ENCODE measurements at regions not wholly inside any gene's neighbourhood (a gene's known extent, or its start where the extent isn't known, plus 50 kb on each side); places are given as distances from the start of the nearest gene placed in this dataset.

DNA sequence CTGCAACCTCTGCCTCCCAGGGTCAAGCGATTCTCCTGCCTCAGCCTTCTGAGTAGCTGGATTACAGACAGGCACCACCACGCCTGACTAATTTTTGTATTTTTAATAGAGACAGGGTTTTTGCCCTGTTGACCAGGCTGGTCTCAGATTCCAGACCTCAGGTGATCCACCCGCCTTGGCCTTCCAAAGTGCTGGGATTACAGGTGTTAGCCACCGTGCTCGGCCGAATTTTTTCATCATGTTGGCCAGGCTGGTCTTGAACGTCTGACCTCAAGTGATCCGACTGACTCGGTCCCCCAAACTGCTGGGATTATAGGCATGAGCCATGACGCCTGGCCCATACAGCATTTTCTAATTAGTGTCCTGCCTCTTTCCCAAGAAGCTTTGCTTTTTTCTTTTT is 52.7 kb upstream of the ADORA2B start:
- TF ChIP-seq, protein P1, sequence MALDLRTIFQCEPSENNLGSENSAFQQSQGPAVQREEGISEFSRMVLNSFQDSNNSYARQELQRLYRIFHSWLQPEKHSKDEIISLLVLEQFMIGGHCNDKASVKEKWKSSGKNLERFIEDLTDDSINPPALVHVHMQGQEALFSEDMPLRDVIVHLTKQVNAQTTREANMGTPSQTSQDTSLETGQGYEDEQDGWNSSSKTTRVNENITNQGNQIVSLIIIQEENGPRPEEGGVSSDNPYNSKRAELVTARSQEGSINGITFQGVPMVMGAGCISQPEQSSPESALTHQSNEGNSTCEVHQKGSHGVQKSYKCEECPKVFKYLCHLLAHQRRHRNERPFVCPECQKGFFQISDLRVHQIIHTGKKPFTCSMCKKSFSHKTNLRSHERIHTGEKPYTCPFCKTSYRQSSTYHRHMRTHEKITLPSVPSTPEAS (tag by site-specific recombination; IDR thresholded peaks at IDR 0.05): no peak
- TF ChIP-seq, protein P2, sequence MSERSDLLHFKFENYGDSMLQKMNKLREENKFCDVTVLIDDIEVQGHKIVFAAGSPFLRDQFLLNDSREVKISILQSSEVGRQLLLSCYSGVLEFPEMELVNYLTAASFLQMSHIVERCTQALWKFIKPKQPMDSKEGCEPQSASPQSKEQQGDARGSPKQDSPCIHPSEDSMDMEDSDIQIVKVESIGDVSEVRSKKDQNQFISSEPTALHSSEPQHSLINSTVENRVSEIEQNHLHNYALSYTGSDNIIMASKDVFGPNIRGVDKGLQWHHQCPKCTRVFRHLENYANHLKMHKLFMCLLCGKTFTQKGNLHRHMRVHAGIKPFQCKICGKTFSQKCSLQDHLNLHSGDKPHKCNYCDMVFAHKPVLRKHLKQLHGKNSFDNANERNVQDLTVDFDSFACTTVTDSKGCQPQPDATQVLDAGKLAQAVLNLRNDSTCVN (tag by site-specific recombination; optimal IDR thresholded peaks at IDR 0.05): no peak
- TF ChIP-seq ZNF146 (tag by site-specific recombination; IDR thresholded peaks at IDR 0.05) (no peak), ZNF433 (tag by site-specific recombination; IDR thresholded peaks at IDR 0.05; ENCODE audit: low read depth) (no peak), TCF7L2 (IDR thresholded peaks at IDR 0.05; ENCODE audit: borderline replicate concordance, low read depth, low read length) (no peak), ZNF157 (tag by site-specific recombination; IDR thresholded peaks at IDR 0.05) (no peak), ZNF585B (tag by site-specific recombination; IDR thresholded peaks at IDR 0.05) (no peak)
- TF ChIP-seq, protein P3, sequence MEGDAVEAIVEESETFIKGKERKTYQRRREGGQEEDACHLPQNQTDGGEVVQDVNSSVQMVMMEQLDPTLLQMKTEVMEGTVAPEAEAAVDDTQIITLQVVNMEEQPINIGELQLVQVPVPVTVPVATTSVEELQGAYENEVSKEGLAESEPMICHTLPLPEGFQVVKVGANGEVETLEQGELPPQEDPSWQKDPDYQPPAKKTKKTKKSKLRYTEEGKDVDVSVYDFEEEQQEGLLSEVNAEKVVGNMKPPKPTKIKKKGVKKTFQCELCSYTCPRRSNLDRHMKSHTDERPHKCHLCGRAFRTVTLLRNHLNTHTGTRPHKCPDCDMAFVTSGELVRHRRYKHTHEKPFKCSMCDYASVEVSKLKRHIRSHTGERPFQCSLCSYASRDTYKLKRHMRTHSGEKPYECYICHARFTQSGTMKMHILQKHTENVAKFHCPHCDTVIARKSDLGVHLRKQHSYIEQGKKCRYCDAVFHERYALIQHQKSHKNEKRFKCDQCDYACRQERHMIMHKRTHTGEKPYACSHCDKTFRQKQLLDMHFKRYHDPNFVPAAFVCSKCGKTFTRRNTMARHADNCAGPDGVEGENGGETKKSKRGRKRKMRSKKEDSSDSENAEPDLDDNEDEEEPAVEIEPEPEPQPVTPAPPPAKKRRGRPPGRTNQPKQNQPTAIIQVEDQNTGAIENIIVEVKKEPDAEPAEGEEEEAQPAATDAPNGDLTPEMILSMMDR (tag by site-specific recombination; IDR thresholded peaks at IDR 0.05): no peak

All from HEK293 (cell line).